MCF 10A (cell line): ENCODE measurements at regions not wholly inside any gene's neighbourhood (a gene's known extent, or its start where the extent isn't known, plus 50 kb on each side); places are given as distances from the start of the nearest gene placed in this dataset.

ENCODE experiments used
- BruUV-seq: library from RNA; stranded (reverse); fragments of 400-500 nt; replicated peaks from 2 replicates; lab custom pipeline; 2021; lab: Mats Ljungman, UMichigan
- CTCF ChIA-PET: fragments of 300-600 bp; sonication (Branson Sonifier 250); formaldehyde crosslinking; extraction: SDS; loops from one replicate; lab custom pipeline; 2021; ENCODE audit warnings: antibody characterized with exemption, inconsistent platforms; lab: Yijun Ruan, JAX
- POLR2A ChIA-PET: fragments of 300-600, 350-650 bp; sonication (Branson Sonifier 250); formaldehyde crosslinking; extraction: SDS; loops from one replicate; lab custom pipeline; 2020; ENCODE audit warnings: antibody characterized with exemption, inconsistent platforms; lab: Yijun Ruan, JAX
- DNase-seq: peaks from one replicate; pipeline ENCODE4 v3.0.0-alpha.2; 2018; ENCODE audit not compliant: unreplicated experiment
- H3K27ac Mint-ChIP-seq: one replicate; pipeline ENCODE4 v1.8.0; 2022; ENCODE audit warnings: mild to moderate bottlenecking, low read depth, mixed read lengths; ENCODE audit not compliant: unreplicated experiment
- H3K27me3 Mint-ChIP-seq: one replicate; pipeline ENCODE4 v1.8.0; 2022; ENCODE audit warnings: mixed read lengths; ENCODE audit not compliant: insufficient read depth, unreplicated experiment
- H3K36me3 Mint-ChIP-seq: one replicate; pipeline ENCODE4 v1.8.0; 2022; ENCODE audit warnings: mild to moderate bottlenecking, moderate library complexity, mixed read lengths; ENCODE audit not compliant: insufficient read depth, unreplicated experiment
- H3K4me1 Mint-ChIP-seq: one replicate; pipeline ENCODE4 v1.8.0; 2022; ENCODE audit warnings: mixed read lengths; ENCODE audit not compliant: insufficient read depth, unreplicated experiment
- H3K4me3 Mint-ChIP-seq: one replicate; pipeline ENCODE4 v1.8.0; 2022; ENCODE audit warnings: mild to moderate bottlenecking, moderate library complexity, mixed read lengths; ENCODE audit not compliant: unreplicated experiment
- H3K9me3 Mint-ChIP-seq: one replicate; pipeline ENCODE4 v1.8.0; 2022; ENCODE audit warnings: mixed read lengths; ENCODE audit not compliant: unreplicated experiment
- CTCF ChIP-seq: fragments of 200-600 bp; IDR thresholded peaks from one replicate; pipeline ENCODE4 v1.8.0; 2022; ENCODE audit warnings: antibody characterized with exemption, mild to moderate bottlenecking; ENCODE audit not compliant: unreplicated experiment
- intact Hi-C: fragments of 100-400 bp; cut with micrococcal nuclease; formaldehyde crosslinking; loops from 2 replicates; pipeline ENCODE4 v1.14.1; 2022

GRCh38 chr11:71352748-71353147 is 95.4 kb downstream of the DHCR7 start:
- DNase-seq = no peak
- no peaks in the 10 kb centered on the region for H3K36me3 Mint-ChIP-seq
- BruUV-seq = no TSS peak
- intact Hi-C loops = no loop called here
- CTCF ChIA-PET = no interaction called here
- H3K9me3 Mint-ChIP-seq = peaks cover 10% of the 10 kb centered on the region
- TF ChIP-seq CTCF = no peak
- H3K27me3 Mint-ChIP-seq = peaks cover 16% of the 10 kb centered on the region
- H3K4me1 Mint-ChIP-seq = no peaks in the 10 kb centered on the region
- POLR2A ChIA-PET = no interaction called here
- no peak overlapping the region for H3K27ac Mint-ChIP-seq
- H3K4me3 Mint-ChIP-seq = no peak overlapping the region

GRCh38 chr11:71352226-71352625 is 96.0 kb downstream of the DHCR7 start:
- intact Hi-C loops = no loop called here
- H3K27ac Mint-ChIP-seq = no peak overlapping the region
- ChIA-PET CTCF (no interaction called here), POLR2A (no interaction called here)
- no peak for DNase-seq
- no peaks in the 10 kb centered on the region for H3K4me1 Mint-ChIP-seq
- peaks cover 21% of the 10 kb centered on the region for H3K27me3 Mint-ChIP-seq
- H3K4me3 Mint-ChIP-seq = no peak overlapping the region
- BruUV-seq = no TSS peak
- H3K36me3 Mint-ChIP-seq = no peaks in the 10 kb centered on the region
- TF ChIP-seq CTCF = no peak
- peaks cover 11% of the 10 kb centered on the region for H3K9me3 Mint-ChIP-seq

GRCh38 chr11:71349627-71350026 is 97.2 kb upstream of the SHANK2 start:
- no peak overlapping the region for H3K4me3 Mint-ChIP-seq
- ChIA-PET CTCF (interaction anchor here (0.6 to 1.4 kb wide), 3 partner anchors 22 to 882 kb away, joined by 3 read pairs; no protein-coding TSS in a partner anchor), POLR2A (no interaction called here)
- H3K27me3 Mint-ChIP-seq = peaks cover 32% of the 10 kb centered on the region
- no peaks in the 10 kb centered on the region for H3K4me1 Mint-ChIP-seq
- no peaks in the 10 kb centered on the region for H3K36me3 Mint-ChIP-seq
- peaks cover 18% of the 10 kb centered on the region for H3K9me3 Mint-ChIP-seq
- BruUV-seq = no TSS peak
- H3K27ac Mint-ChIP-seq = no peak overlapping the region
- no peak for TF ChIP-seq CTCF
- DNase-seq = no peak
- intact Hi-C loops = no loop called here

- H3K27me3 Mint-ChIP-seq = peaks cover 28% of the 10 kb centered on the region
- H3K9me3 Mint-ChIP-seq = peaks cover 8% of the 10 kb centered on the region
- ChIA-PET POLR2A (no interaction called here), CTCF (interaction anchor here (0.8 to 1.2 kb wide), 4 partner anchors 13 to 257 kb away, joined by 3 to 4 read pairs (median 3); no protein-coding TSS in a partner anchor)
- H3K4me3 Mint-ChIP-seq = no peak overlapping the region
- no peaks in the 10 kb centered on the region for H3K4me1 Mint-ChIP-seq
- no peak for TF ChIP-seq CTCF
- no TSS peak for BruUV-seq
- no peaks in the 10 kb centered on the region for H3K36me3 Mint-ChIP-seq
- H3K27ac Mint-ChIP-seq = no peak overlapping the region
- intact Hi-C loops = loop anchor here (1.0 kb wide), 1 partner anchor 877 kb away; no protein-coding TSS in a partner anchor
- no peak for DNase-seq
Measured at GRCh38 chr11:71343828-71344400, 91.5 kb upstream of the SHANK2 start.
